ENCODE measurements at regions not wholly inside any gene's neighbourhood (a gene's known extent, or its start where the extent isn't known, plus 50 kb on each side); places are given as distances from the start of the nearest gene placed in this dataset.

GRCh38 chr12:92506460-92506859 is 196.3 kb upstream of the PLEKHG7 start:
- no peaks in the 10 kb centered on the region for H3K27me3 Mint-ChIP-seq (ENCODE audit: insufficient read depth, unreplicated experiment)
- no peak for DNase-seq
- POLR2A ChIA-PET, result no interaction called here
- no TSS peak for BruUV-seq (replicated peaks)
- CTCF ChIA-PET, result interaction anchor here (0.7 kb wide), 1 partner anchor 105 kb away, joined by 3 read pairs; no protein-coding TSS in a partner anchor
- H3K36me3 Mint-ChIP-seq (ENCODE audit: insufficient read depth, unreplicated experiment), result no peaks in the 10 kb centered on the region
- no peak overlapping the region for H3K4me3 Mint-ChIP-seq (ENCODE audit: unreplicated experiment)
- H3K27ac Mint-ChIP-seq (ENCODE audit: unreplicated experiment), result no peak overlapping the region
- Histone ChIP-seq H3K4me1 (no peaks in the 10 kb centered on the region), H3K9me3 (no peaks in the 10 kb centered on the region), H3K36me3 (ENCODE audit: control insufficient read depth, insufficient read depth, low read length) (no peaks in the 10 kb centered on the region), H3K27me3 (replicated peaks; ENCODE audit: control insufficient read depth, insufficient read depth, low read length) (no peaks in the 10 kb centered on the region; the same call in 1 of the 2 replicates), H3K4me3 (ENCODE audit: low read depth, low read length) (no peak overlapping the region)
- no peaks in the 10 kb centered on the region for H3K9me3 Mint-ChIP-seq (ENCODE audit: unreplicated experiment)
- peaks cover 8% of the 10 kb centered on the region for H3K4me1 Mint-ChIP-seq (ENCODE audit: low read depth, unreplicated experiment)
- intact Hi-C loops (cut with micrococcal nuclease; ENCODE audit: unreplicated experiment), result no loop called here
- TF ChIP-seq CTCF (IDR thresholded peaks at IDR 0.05; ENCODE audit: insufficient read depth in 1 of 2, low read depth in 1 of 2, low read length in 1 of 2, severe bottlenecking in 1 of 2, unreplicated experiment in 1 of 2), result no peak

- no peak overlapping the region for H3K27ac Mint-ChIP-seq (ENCODE audit: unreplicated experiment)
- BruUV-seq (replicated peaks), result no TSS peak
- no peak overlapping the region for H3K4me3 Mint-ChIP-seq (ENCODE audit: unreplicated experiment)
- Histone ChIP-seq H3K9me3 (no peaks in the 10 kb centered on the region), H3K36me3 (ENCODE audit: control insufficient read depth, insufficient read depth, low read length) (no peaks in the 10 kb centered on the region), H3K4me3 (ENCODE audit: low read depth, low read length) (no peak overlapping the region), H3K4me1 (no peaks in the 10 kb centered on the region), H3K27me3 (replicated peaks; ENCODE audit: control insufficient read depth, insufficient read depth, low read length) (no peaks in the 10 kb centered on the region; the same call in 1 of the 2 replicates)
- no peaks in the 10 kb centered on the region for H3K27me3 Mint-ChIP-seq (ENCODE audit: insufficient read depth, unreplicated experiment)
- no peak for DNase-seq
- intact Hi-C loops (cut with micrococcal nuclease; ENCODE audit: unreplicated experiment), result no loop called here
- H3K4me1 Mint-ChIP-seq (ENCODE audit: low read depth, unreplicated experiment), result peaks cover 8% of the 10 kb centered on the region
- CTCF ChIA-PET, result no interaction called here
- no peaks in the 10 kb centered on the region for H3K36me3 Mint-ChIP-seq (ENCODE audit: insufficient read depth, unreplicated experiment)
- no peaks in the 10 kb centered on the region for H3K9me3 Mint-ChIP-seq (ENCODE audit: unreplicated experiment)
- POLR2A ChIA-PET, result no interaction called here
- TF ChIP-seq CTCF (IDR thresholded peaks at IDR 0.05; ENCODE audit: insufficient read depth in 1 of 2, low read depth in 1 of 2, low read length in 1 of 2, severe bottlenecking in 1 of 2, unreplicated experiment in 1 of 2), result no peak
These were observed 197.2 kb upstream of the PLEKHG7 start for GRCh38 chr12:92505254-92506231.

- Mint-ChIP-seq H3K27me3 (ENCODE audit: insufficient read depth, unreplicated experiment) (no peaks in the 10 kb centered on the region), H3K4me3 (ENCODE audit: unreplicated experiment) (no peak overlapping the region), H3K27ac (ENCODE audit: unreplicated experiment) (no peak overlapping the region), H3K9me3 (ENCODE audit: unreplicated experiment) (no peaks in the 10 kb centered on the region), H3K36me3 (ENCODE audit: insufficient read depth, unreplicated experiment) (no peaks in the 10 kb centered on the region), H3K4me1 (ENCODE audit: low read depth, unreplicated experiment) (peaks cover 8% of the 10 kb centered on the region)
- BruUV-seq (replicated peaks), result no TSS peak
- no peaks in the 10 kb centered on the region for H3K4me1 ChIP-seq
- ChIA-PET POLR2A (no interaction called here), CTCF (no interaction called here)
- no peak for TF ChIP-seq CTCF (IDR thresholded peaks at IDR 0.05; ENCODE audit: insufficient read depth in 1 of 2, low read depth in 1 of 2, low read length in 1 of 2, severe bottlenecking in 1 of 2, unreplicated experiment in 1 of 2)
- no peaks in the 10 kb centered on the region; the same call in 1 of the 2 replicates for H3K27me3 ChIP-seq (replicated peaks; ENCODE audit: control insufficient read depth, insufficient read depth, low read length)
- no peak overlapping the region for H3K4me3 ChIP-seq (ENCODE audit: low read depth, low read length)
- intact Hi-C loops (cut with micrococcal nuclease; ENCODE audit: unreplicated experiment), result no loop called here
- H3K9me3 ChIP-seq, result no peaks in the 10 kb centered on the region
- DNase-seq, result no peak
- H3K36me3 ChIP-seq (ENCODE audit: control insufficient read depth, insufficient read depth, low read length), result no peaks in the 10 kb centered on the region
These were observed 198.2 kb upstream of the PLEKHG7 start for GRCh38 chr12:92504594-92504981.

Data from Caco-2 (cell line).